ENCODE measurements at regions not wholly inside any gene's neighbourhood (a gene's known extent, or its start where the extent isn't known, plus 50 kb on each side); places are given as distances from the start of the nearest gene placed in this dataset.

- no peaks in the 10 kb centered on the region for H3K9me3 ChIP-seq (replicated peaks in 1 of 3)
- intact Hi-C loops (cut with DNase I) = no loop called here
- H3K36me3 ChIP-seq (replicated peaks in 1 of 2) = no peaks in the 10 kb centered on the region
- no peaks in the 10 kb centered on the region for H3K27me3 ChIP-seq
- H3K4me1 ChIP-seq (replicated peaks in 1 of 2) = no peaks in the 10 kb centered on the region
- H3K4me3 ChIP-seq = no peak overlapping the region
- TF ChIP-seq POLR2A (IDR thresholded peaks at IDR 0.05) (no peak), CTCF (IDR thresholded peaks at IDR 0.05) (no peak)
- DNase-seq = no peak
- 76 to 84% (median 79%) methylated on average over 2 of the region's 2 CpGs for WGBS, 4 donors
- H3K27ac ChIP-seq = no peak overlapping the region
These were observed 118.4 kb downstream of the DDX53 start for GRCh38 chrX:23118163-23118562.

DNA sequence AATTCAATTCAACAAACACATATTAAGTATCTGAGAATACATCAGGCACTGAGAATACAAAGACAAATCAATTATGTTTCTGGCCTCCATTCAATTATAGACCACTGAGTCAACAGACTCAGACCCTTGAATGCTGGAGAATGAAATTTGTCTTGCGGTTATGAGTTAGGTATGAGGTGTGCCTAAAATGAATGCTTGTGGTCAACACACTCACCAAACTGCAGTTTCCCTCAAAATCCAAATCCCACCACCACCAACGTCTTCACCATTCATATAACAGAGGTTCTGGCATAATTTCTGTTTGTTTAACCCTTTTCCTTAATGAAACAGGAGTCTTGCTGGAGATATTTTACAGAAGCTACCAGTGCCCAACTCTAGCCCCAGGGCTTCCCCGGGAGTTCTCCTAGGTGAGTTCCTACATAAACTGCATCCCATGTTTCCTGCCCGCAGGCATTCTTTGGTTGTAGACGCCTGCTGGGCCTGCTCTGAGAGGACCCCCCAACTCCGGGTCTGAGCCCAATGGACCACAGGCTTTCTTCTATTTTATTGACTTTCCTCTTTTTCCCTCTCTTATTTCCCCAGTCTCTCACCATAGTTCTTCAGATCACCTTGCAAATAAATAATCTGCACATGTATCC is 119.2 kb downstream of the DDX53 start:
- Histone ChIP-seq H3K27me3 (no peaks in the 10 kb centered on the region), H3K36me3 (replicated peaks in 1 of 2) (no peaks in the 10 kb centered on the region), H3K4me1 (replicated peaks in 1 of 2) (no peaks in the 10 kb centered on the region), H3K9me3 (replicated peaks in 1 of 3) (no peaks in the 10 kb centered on the region), H3K27ac (no peak overlapping the region), H3K4me3 (no peak overlapping the region)
- DNase-seq = no peak
- TF ChIP-seq POLR2A (IDR thresholded peaks at IDR 0.05) = no peak
- WGBS, 4 donors = 73 to 88% (median 77%) methylated on average over 6 of the region's 6 CpGs
- intact Hi-C loops (cut with DNase I) = no loop called here

DNA sequence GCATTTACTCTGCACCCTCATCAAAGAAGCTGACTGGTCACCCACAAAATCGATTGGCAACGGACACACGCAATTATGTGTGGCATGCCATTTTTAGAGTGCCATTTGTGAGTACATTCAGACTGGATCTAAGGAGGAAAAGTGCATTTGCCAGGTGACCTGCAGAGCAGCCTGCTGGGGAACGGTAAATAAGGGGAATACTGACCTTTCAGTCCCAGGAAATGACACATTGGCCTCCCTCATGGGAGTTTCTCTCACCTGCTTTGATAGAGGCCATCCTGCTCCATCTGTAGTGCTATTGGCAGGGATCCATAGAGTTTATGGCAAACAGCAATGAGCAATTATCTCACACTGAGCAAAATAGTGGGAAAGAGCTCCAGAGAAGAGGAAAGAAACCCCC is 127.8 kb downstream of the DDX53 start:
- no peak overlapping the region for H3K27ac ChIP-seq
- DNase-seq = no peak
- H3K4me3 ChIP-seq = no peak overlapping the region
- H3K4me1 ChIP-seq (replicated peaks in 1 of 2) = no peaks in the 10 kb centered on the region
- no peaks in the 10 kb centered on the region for H3K36me3 ChIP-seq (replicated peaks in 1 of 2)
- WGBS, 4 donors = 78 to 90% (median 79%) methylated on average over 4 of the region's 4 CpGs
- intact Hi-C loops (cut with DNase I) = no loop called here
- H3K9me3 ChIP-seq (replicated peaks in 1 of 3) = no peaks in the 10 kb centered on the region
- no peak for TF ChIP-seq POLR2A (IDR thresholded peaks at IDR 0.05)
- TF ChIP-seq CTCF (IDR thresholded peaks at IDR 0.05) = no peak
- H3K27me3 ChIP-seq = no peaks in the 10 kb centered on the region

- no peaks in the 10 kb centered on the region for H3K27me3 ChIP-seq
- intact Hi-C loops (cut with DNase I) = no loop called here
These were observed 133.8 kb downstream of the DDX53 start for GRCh38 chrX:23133551-23133950.

More at GRCh38 chrX:23133551-23133950, 133.8 kb downstream of the DDX53 start:
- WGBS, 4 donors = 73 to 81% (median 79%) methylated on average over 8 of the region's 8 CpGs
- Histone ChIP-seq H3K4me3 (no peak overlapping the region), H3K9me3 (replicated peaks in 1 of 3) (no peaks in the 10 kb centered on the region), H3K36me3 (replicated peaks in 1 of 2) (no peaks in the 10 kb centered on the region), H3K4me1 (replicated peaks in 1 of 2) (no peaks in the 10 kb centered on the region), H3K27ac (no peak overlapping the region)
- TF ChIP-seq CTCF (IDR thresholded peaks at IDR 0.05) = no peak
- TF ChIP-seq POLR2A (IDR thresholded peaks at IDR 0.05) = no peak
- no peak for DNase-seq
